Glutamatergic neuron (in vitro differentiated cells): ENCODE measurements at regions not wholly inside any gene's neighbourhood (a gene's known extent, or its start where the extent isn't known, plus 50 kb on each side); places are given as distances from the start of the nearest gene placed in this dataset.

ENCODE experiments used
- DNase-seq: peaks from one replicate; pipeline ENCODE4 v3.0.0; 2022
- H3K27ac Mint-ChIP-seq: one replicate; pipeline ENCODE4 v1.8.0; 2020; ENCODE audit warnings: mild to moderate bottlenecking, mixed read lengths, inconsistent platforms; ENCODE audit not compliant: unreplicated experiment
- H3K27me3 Mint-ChIP-seq: one replicate; pipeline ENCODE4 v1.8.0; 2020; ENCODE audit warnings: mild to moderate bottlenecking, moderate library complexity, mixed read lengths, inconsistent platforms; ENCODE audit not compliant: unreplicated experiment
- H3K36me3 Mint-ChIP-seq: one replicate; pipeline ENCODE4 v1.8.0; 2020; ENCODE audit warnings: mild to moderate bottlenecking, mixed read lengths, inconsistent platforms; ENCODE audit not compliant: unreplicated experiment
- H3K4me1 Mint-ChIP-seq: one replicate; pipeline ENCODE4 v1.8.0; 2020; ENCODE audit warnings: mild to moderate bottlenecking, low read depth, mixed read lengths, inconsistent platforms; ENCODE audit not compliant: unreplicated experiment
- H3K4me3 Mint-ChIP-seq: one replicate; pipeline ENCODE4 v1.8.0; 2020; ENCODE audit warnings: mild to moderate bottlenecking, mixed read lengths, inconsistent platforms; ENCODE audit not compliant: unreplicated experiment
- H3K9me3 Mint-ChIP-seq: one replicate; pipeline ENCODE4 v1.8.0; 2020; ENCODE audit warnings: mild to moderate bottlenecking, moderate library complexity, mixed read lengths, inconsistent platforms; ENCODE audit not compliant: unreplicated experiment
- TF ChIP-seq, protein P1 (sequence below): fragments of 200-600 bp; sonication (generic); IDR thresholded peaks from one replicate; pipeline ENCODE4 v1.5.0; 2021; ENCODE audit not compliant: partially characterized antibody, unreplicated experiment

DNA sequence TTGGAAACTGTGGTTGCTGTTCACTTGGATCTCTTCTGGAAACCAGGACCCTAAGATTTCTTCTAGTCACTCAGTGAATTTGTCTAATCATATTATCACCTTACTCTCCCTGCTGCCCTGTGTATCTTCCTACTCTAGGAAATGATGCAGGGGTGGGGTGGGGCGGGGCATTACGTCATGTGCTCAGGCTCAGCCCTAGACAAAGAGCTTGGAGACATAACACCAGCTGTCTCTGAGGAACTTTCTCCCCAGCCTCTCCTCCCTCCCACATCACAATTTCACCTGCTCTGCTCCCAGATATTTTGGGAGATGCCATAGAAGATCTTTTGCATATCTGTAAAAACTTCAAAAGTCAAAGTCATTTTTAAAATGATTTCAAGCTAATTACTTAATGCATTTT, 470.4 kb downstream of the ZSWIM6 start:
- Mint-ChIP-seq H3K27me3 (peaks cover 4% of the 10 kb centered on the region), H3K36me3 (no peaks in the 10 kb centered on the region), H3K27ac (no peak overlapping the region), H3K4me1 (no peaks in the 10 kb centered on the region), H3K9me3 (no peaks in the 10 kb centered on the region), H3K4me3 (no peak overlapping the region)
- TF ChIP-seq, protein P1, sequence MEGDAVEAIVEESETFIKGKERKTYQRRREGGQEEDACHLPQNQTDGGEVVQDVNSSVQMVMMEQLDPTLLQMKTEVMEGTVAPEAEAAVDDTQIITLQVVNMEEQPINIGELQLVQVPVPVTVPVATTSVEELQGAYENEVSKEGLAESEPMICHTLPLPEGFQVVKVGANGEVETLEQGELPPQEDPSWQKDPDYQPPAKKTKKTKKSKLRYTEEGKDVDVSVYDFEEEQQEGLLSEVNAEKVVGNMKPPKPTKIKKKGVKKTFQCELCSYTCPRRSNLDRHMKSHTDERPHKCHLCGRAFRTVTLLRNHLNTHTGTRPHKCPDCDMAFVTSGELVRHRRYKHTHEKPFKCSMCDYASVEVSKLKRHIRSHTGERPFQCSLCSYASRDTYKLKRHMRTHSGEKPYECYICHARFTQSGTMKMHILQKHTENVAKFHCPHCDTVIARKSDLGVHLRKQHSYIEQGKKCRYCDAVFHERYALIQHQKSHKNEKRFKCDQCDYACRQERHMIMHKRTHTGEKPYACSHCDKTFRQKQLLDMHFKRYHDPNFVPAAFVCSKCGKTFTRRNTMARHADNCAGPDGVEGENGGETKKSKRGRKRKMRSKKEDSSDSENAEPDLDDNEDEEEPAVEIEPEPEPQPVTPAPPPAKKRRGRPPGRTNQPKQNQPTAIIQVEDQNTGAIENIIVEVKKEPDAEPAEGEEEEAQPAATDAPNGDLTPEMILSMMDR = no peak
- no peak for DNase-seq

DNA sequence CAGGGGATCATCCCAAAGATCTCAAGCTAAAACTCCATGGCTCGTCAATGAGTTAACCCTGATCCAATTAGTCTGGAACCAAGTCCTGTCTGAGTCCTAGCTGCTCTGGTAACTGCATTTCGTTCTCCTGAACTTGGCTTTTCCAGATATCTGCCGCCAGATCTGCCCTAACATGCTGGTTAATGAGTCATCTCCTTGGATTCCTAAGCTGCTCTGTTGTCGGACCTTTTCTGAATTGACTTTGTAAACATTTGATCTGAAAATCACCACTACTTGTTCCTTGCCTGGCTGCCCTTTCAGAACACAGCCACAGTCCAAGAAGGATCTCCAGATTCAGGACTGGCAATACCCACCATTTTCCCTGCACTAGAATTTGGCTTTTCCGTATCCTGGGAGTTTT, 473.0 kb downstream of the ZSWIM6 start:
- H3K4me3 Mint-ChIP-seq = no peak overlapping the region
- H3K4me1 Mint-ChIP-seq = peaks cover 9% of the 10 kb centered on the region
- no peaks in the 10 kb centered on the region for H3K36me3 Mint-ChIP-seq

DNA sequence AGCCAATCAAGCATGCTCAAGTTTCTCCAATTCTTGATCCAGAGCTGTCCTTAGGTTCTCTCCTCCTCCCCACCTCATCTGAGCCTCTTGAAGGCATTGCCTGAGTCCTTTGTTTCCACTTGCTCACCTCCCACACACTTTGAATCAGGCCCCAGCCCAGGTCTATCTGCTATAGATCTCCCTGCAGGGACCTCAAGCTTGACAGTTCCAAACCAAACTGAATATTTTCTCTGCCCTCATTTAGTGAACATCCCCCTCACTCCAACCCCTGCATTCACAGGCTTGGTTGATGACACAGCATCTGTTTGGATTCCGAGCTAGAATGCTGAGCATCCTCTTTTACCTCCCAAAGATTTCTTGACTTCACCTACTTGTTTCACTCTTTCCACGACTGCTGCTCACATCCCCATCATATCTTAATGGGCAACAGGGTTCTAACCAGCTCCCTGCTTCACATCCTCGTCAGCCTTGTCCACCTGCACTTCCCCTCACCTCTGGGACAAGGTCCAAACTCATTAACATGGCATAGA, 474.5 kb downstream of the ZSWIM6 start:
- TF ChIP-seq, protein P1 = no peak
- Mint-ChIP-seq H3K27me3 (peaks cover 4% of the 10 kb centered on the region), H3K36me3 (no peaks in the 10 kb centered on the region), H3K9me3 (no peaks in the 10 kb centered on the region), H3K4me3 (no peak overlapping the region), H3K4me1 (peaks cover 9% of the 10 kb centered on the region), H3K27ac (no peak overlapping the region)
- DNase-seq = no peak

More for the DNA sequence above, 473.0 kb downstream of the ZSWIM6 start:
- H3K9me3 Mint-ChIP-seq = no peaks in the 10 kb centered on the region
- TF ChIP-seq, protein P1 = no peak
- H3K27ac Mint-ChIP-seq = no peak overlapping the region
- peaks cover 4% of the 10 kb centered on the region for H3K27me3 Mint-ChIP-seq
- DNase-seq = no peak

DNA sequence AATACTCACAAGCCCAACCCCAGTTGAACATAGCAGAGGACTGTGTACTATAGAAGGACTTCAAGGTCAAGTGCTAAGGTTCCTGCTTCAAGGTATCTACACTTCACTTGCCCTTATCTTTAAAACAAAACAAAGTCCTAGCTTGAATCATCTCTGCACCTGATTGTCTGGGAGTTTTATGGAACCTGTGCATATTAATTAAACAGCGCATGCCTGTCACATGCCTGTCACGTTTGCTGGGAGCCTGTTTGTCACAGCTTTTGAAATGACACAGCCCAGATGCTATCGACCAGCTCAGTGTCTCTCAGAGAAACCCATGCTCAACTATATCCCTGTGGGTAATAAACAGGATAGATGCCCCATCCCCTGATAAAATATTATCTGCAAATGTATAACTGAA, 476.0 kb downstream of the ZSWIM6 start:
- Mint-ChIP-seq H3K27ac (no peak overlapping the region), H3K36me3 (no peaks in the 10 kb centered on the region), H3K27me3 (peaks cover 5% of the 10 kb centered on the region), H3K4me3 (no peak overlapping the region), H3K9me3 (no peaks in the 10 kb centered on the region), H3K4me1 (peaks cover 9% of the 10 kb centered on the region)
- TF ChIP-seq, protein P1 = no peak
- DNase-seq = no peak

DNA sequence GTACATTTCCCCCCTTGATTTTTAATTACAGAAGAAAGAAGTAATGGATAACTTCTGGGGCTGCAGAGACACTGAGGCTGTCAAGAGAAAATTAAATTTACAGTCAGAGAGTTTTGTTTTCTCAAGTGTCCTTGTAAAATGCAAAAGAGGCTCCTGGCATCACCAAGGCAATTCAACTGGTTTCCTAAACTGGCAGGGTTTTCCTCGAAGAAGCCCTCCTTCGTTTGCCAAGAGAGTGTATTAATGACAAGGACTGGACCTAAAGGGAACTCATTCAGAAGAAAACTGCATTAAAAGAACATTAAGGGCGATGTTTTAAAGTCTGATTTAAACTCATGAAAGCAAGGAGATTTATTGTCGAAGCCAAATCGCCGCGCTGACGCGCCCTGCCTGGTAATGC, 476.9 kb downstream of the ZSWIM6 start:
- peaks cover 5% of the 10 kb centered on the region for H3K27me3 Mint-ChIP-seq
- TF ChIP-seq, protein P1 = no peak

More for the DNA sequence above, 476.9 kb downstream of the ZSWIM6 start:
- DNase-seq = no peak
- Mint-ChIP-seq H3K27ac (no peak overlapping the region), H3K9me3 (no peaks in the 10 kb centered on the region), H3K36me3 (no peaks in the 10 kb centered on the region), H3K4me1 (peaks cover 9% of the 10 kb centered on the region), H3K4me3 (no peak overlapping the region)
